GM19397 (cell line): ENCODE measurements at regions not wholly inside any gene's neighbourhood (a gene's known extent, or its start where the extent isn't known, plus 50 kb on each side); places are given as distances from the start of the nearest gene placed in this dataset.
"Not testable (repeated sequence)": the region's sequence is repeated elsewhere in the genome, so short reads cannot be mapped to it uniquely, and the experiment has no call there.

Experiments used
- ATAC-seq: cut with Tn5 transposase; IDR thresholded peaks from one replicate; pipeline ENCODE4 v1.9.1; 2021; ENCODE audit warnings: mild to moderate bottlenecking, moderate library complexity; ENCODE audit not compliant: unreplicated experiment

GRCh38 chr6:47180633-47181032, 129.1 kb downstream of the TNFRSF21 start:
- ATAC-seq: no peak

- ATAC-seq: no peak
These were observed 130.4 kb downstream of the TNFRSF21 start for GRCh38 chr6:47179286-47179685.

- no peak for ATAC-seq
These were observed 133.5 kb upstream of the ADGRF1 start for GRCh38 chr6:47175656-47176055.

- no peak for ATAC-seq
These were observed 132.4 kb upstream of the ADGRF1 start for GRCh38 chr6:47174502-47175023.

GRCh38 chr6:47174063-47174462, 131.9 kb upstream of the ADGRF1 start:
- ATAC-seq: not testable (repeated sequence)

GRCh38 chr6:47173145-47173544, 131.0 kb upstream of the ADGRF1 start:
- not testable (repeated sequence) for ATAC-seq

- no peak for ATAC-seq
These were observed 128.4 kb upstream of the ADGRF1 start for GRCh38 chr6:47170617-47170947.

- no peak for ATAC-seq
These were observed 127.9 kb upstream of the ADGRF1 start for GRCh38 chr6:47169785-47170616.

GRCh38 chr6:47168180-47168579, 126.0 kb upstream of the ADGRF1 start:
- ATAC-seq: no peak

GRCh38 chr6:47165918-47166317, 123.8 kb upstream of the ADGRF1 start:
- ATAC-seq: peak; percentile 82

- no peak for ATAC-seq
These were observed 122.7 kb upstream of the ADGRF1 start for GRCh38 chr6:47164877-47165276.

- ATAC-seq: no peak
These were observed 121.4 kb upstream of the ADGRF1 start for GRCh38 chr6:47163536-47163935.

- no peak for ATAC-seq
These were observed 120.7 kb upstream of the ADGRF1 start for GRCh38 chr6:47162793-47163192.

- no peak for ATAC-seq
These were observed 120.1 kb upstream of the ADGRF1 start for GRCh38 chr6:47162231-47162630.

GRCh38 chr6:47161176-47161687, 119.1 kb upstream of the ADGRF1 start:
- ATAC-seq: no peak

GRCh38 chr6:47160702-47161101, 118.6 kb upstream of the ADGRF1 start:
- ATAC-seq: no peak

- ATAC-seq: no peak
These were observed 117.6 kb upstream of the ADGRF1 start for GRCh38 chr6:47159763-47160162.

- no peak for ATAC-seq
These were observed 115.6 kb upstream of the ADGRF1 start for GRCh38 chr6:47157653-47158219.

- ATAC-seq: no peak
These were observed 114.9 kb upstream of the ADGRF1 start for GRCh38 chr6:47157063-47157462.

GRCh38 chr6:47156196-47156595, 114.1 kb upstream of the ADGRF1 start:
- no peak for ATAC-seq

- no peak for ATAC-seq
These were observed 111.2 kb upstream of the ADGRF1 start for GRCh38 chr6:47153404-47153755.

- ATAC-seq: no peak
These were observed 110.7 kb upstream of the ADGRF1 start for GRCh38 chr6:47152666-47153403.
